H9 (cell line): ENCODE measurements at regions not wholly inside any gene's neighbourhood (a gene's known extent, or its start where the extent isn't known, plus 50 kb on each side); places are given as distances from the start of the nearest gene placed in this dataset.

ENCODE experiments used
- DNase-seq: peaks from one replicate; pipeline ENCODE4 v3.0.0-alpha.2; 2017
- H2AFZ ChIP-seq: one replicate; pipeline ENCODE4 v1.6.1; 2013; ENCODE audit warnings: mild to moderate bottlenecking, low read length, control low read depth, moderate library complexity
- H2AK5ac ChIP-seq: 2 replicates; pipeline ENCODE4 v1.6.1; 2013; ENCODE audit warnings: low read length, control low read depth, mixed read lengths; ENCODE audit not compliant: insufficient read length
- H2BK120ac ChIP-seq: one replicate; pipeline ENCODE4 v1.6.1; 2013; ENCODE audit warnings: low read depth, mild to moderate bottlenecking, low read length, control low read depth, inconsistent platforms; ENCODE audit not compliant: poor library complexity, severe bottlenecking
- H2BK12ac ChIP-seq: 2 replicates; pipeline ENCODE4 v1.6.1; 2013; ENCODE audit warnings: low read length, control low read depth, mixed read lengths, low read depth; ENCODE audit not compliant: insufficient read length
- H2BK15ac ChIP-seq: 2 replicates; pipeline ENCODE4 v1.6.1; 2013; ENCODE audit warnings: low read depth, low read length, control low read depth
- H2BK20ac ChIP-seq: one replicate; pipeline ENCODE4 v1.6.1; 2013; ENCODE audit warnings: low read depth, mild to moderate bottlenecking, low read length, control low read depth, inconsistent platforms; ENCODE audit not compliant: poor library complexity, severe bottlenecking
- H2BK5ac ChIP-seq: 2 replicates; pipeline ENCODE4 v1.6.1; 2013; ENCODE audit warnings: low read length, control low read depth, mixed read lengths; ENCODE audit not compliant: insufficient read length
- H3K14ac ChIP-seq: 2 replicates; pipeline ENCODE4 v1.6.1; 2013; ENCODE audit warnings: low read length, control low read depth; ENCODE audit not compliant: insufficient read depth
- H3K18ac ChIP-seq: 2 replicates; pipeline ENCODE4 v1.6.1; 2013; ENCODE audit warnings: low read depth, mild to moderate bottlenecking, mixed read lengths, low read length, control low read depth; ENCODE audit not compliant: insufficient read length
- H3K23ac ChIP-seq: 2 replicates; pipeline ENCODE4 v1.6.1; 2013; ENCODE audit warnings: low read length, control low read depth, mixed read lengths, low read depth; ENCODE audit not compliant: insufficient read length
- H3K23me2 ChIP-seq: 2 replicates; pipeline ENCODE4 v1.6.1; 2013; ENCODE audit warnings: low read depth, mild to moderate bottlenecking, mixed read lengths, low read length, control low read depth; ENCODE audit not compliant: insufficient read length, poor library complexity, severe bottlenecking
- H3K27ac ChIP-seq: 2 replicates; pipeline ENCODE4 v1.5.1; 2013; ENCODE audit warnings: low read length, control low read depth, mixed read lengths, low read depth; ENCODE audit not compliant: insufficient read length
- H3K27me3 ChIP-seq: 2 replicates; pipeline ENCODE4 v1.6.1; 2013; ENCODE audit warnings: low read length, control low read depth, inconsistent platforms; ENCODE audit not compliant: insufficient read depth
- H3K4ac ChIP-seq: 2 replicates; pipeline ENCODE4 v1.6.1; 2013; ENCODE audit warnings: low read depth, mild to moderate bottlenecking, control low read depth, inconsistent platforms, low read length, moderate library complexity
- H3K4me1 ChIP-seq: 2 replicates; pipeline ENCODE4 v1.6.1; 2013; ENCODE audit warnings: low read length, control low read depth, inconsistent platforms; ENCODE audit not compliant: insufficient read depth
- H3K4me2 ChIP-seq: 2 replicates; pipeline ENCODE4 v1.6.1; 2013; ENCODE audit warnings: low read length, control low read depth, mixed read lengths; ENCODE audit not compliant: insufficient read length, insufficient read depth
- H3K56ac ChIP-seq: 2 replicates; pipeline ENCODE4 v1.6.1; 2013; ENCODE audit warnings: low read depth, mild to moderate bottlenecking, mixed read lengths, low read length, control low read depth; ENCODE audit not compliant: insufficient read length
- H3K79me1 ChIP-seq: 2 replicates; pipeline ENCODE4 v1.6.1; 2013; ENCODE audit warnings: low read depth, mild to moderate bottlenecking, moderate library complexity, low read length, control low read depth, inconsistent platforms; ENCODE audit not compliant: insufficient read depth, poor library complexity, severe bottlenecking
- H3K79me2 ChIP-seq: 2 replicates; pipeline ENCODE4 v1.6.1; 2013; ENCODE audit warnings: low read length, control low read depth, inconsistent platforms; ENCODE audit not compliant: insufficient read depth
- H3K9ac ChIP-seq: 2 replicates; pipeline ENCODE4 v1.6.1; 2013; ENCODE audit warnings: low read length, control low read depth, mixed read lengths; ENCODE audit not compliant: insufficient read length; ENCODE audit errors: extremely low read depth
- H3K9me3 ChIP-seq: one replicate; pipeline ENCODE4 v1.6.1; 2013; ENCODE audit warnings: low read depth, low read length, inconsistent platforms; ENCODE audit not compliant: control insufficient read depth
- H3T11ph ChIP-seq: one replicate; pipeline ENCODE4 v1.6.1; 2013; ENCODE audit warnings: mild to moderate bottlenecking, low read length, control low read depth, inconsistent platforms
- H4K20me1 ChIP-seq: one replicate; pipeline ENCODE4 v1.6.1; 2013; ENCODE audit not compliant: control insufficient read depth, insufficient read length, insufficient read depth
- H4K5ac ChIP-seq: 2 replicates; pipeline ENCODE4 v1.6.1; 2013; ENCODE audit warnings: low read depth, mild to moderate bottlenecking, mixed read lengths, low read length, control low read depth; ENCODE audit not compliant: insufficient read length
- H4K8ac ChIP-seq: replicated peaks from 2 replicates; pipeline ENCODE4 v1.6.1; 2013; ENCODE audit warnings: low read length, control low read depth, mixed read lengths, low read depth; ENCODE audit not compliant: insufficient read length
- H4K91ac ChIP-seq: 2 replicates; pipeline ENCODE4 v1.6.1; 2013; ENCODE audit warnings: low read depth, mild to moderate bottlenecking, moderate library complexity, mixed read lengths, low read length, control low read depth; ENCODE audit not compliant: insufficient read length
- H3K27ac Mint-ChIP-seq, 3 experiments: 2 replicates in 2 of 3; 3 replicates in 1 of 3; pipeline ENCODE4 v1.8.0; 2020 to 2021; ENCODE audit warnings: mixed read lengths in 3 of 3, mild to moderate bottlenecking in 1 of 3, moderate library complexity in 1 of 3
- H3K27me3 Mint-ChIP-seq: 2 replicates; pipeline ENCODE4 v1.8.0; 2021; ENCODE audit warnings: low read depth, mild to moderate bottlenecking, moderate library complexity, mixed read lengths
- H3K36me3 Mint-ChIP-seq, 3 experiments: 2 replicates in 2 of 3; 3 replicates in 1 of 3; pipeline ENCODE4 v1.8.0; 2020 to 2021; ENCODE audit warnings: low read depth in 3 of 3, mixed read lengths in 3 of 3; ENCODE audit not compliant: insufficient read depth in 1 of 3
- H3K4me1 Mint-ChIP-seq, 2 experiments: 2 replicates each; pipeline ENCODE4 v1.8.0; 2020; ENCODE audit warnings: mixed read lengths in 2 of 2
- H3K4me3 Mint-ChIP-seq, 2 experiments: 2 replicates in 1 of 2; 3 replicates in 1 of 2; pipeline ENCODE4 v1.8.0; 2020 to 2021; ENCODE audit warnings: mild to moderate bottlenecking in 2 of 2, mixed read lengths in 2 of 2, moderate library complexity in 1 of 2
- H3K9me3 Mint-ChIP-seq, 2 experiments: 2 replicates in 1 of 2; 3 replicates in 1 of 2; pipeline ENCODE4 v1.8.0; 2020; ENCODE audit warnings: mild to moderate bottlenecking in 2 of 2, mixed read lengths in 2 of 2, moderate library complexity in 1 of 2
- WGBS: extraction: QIAGEN DNeasy Blood & Tissue Kit; methylation state at CpG from one replicate; pipeline ENCODE4 v1.1.7; 2013; ENCODE audit warnings: missing lambda C conversion rate, low lambda C conversion rate, mixed read lengths; ENCODE audit not compliant: insufficient read length; ENCODE audit errors: extremely low coverage; 5-methylcytosine and 5-hydroxymethylcytosine counted together
- TF ChIP-seq, protein P1 (sequence below): fragments of 200-600 bp; sonication (generic); conservative IDR thresholded peaks from 3 replicates; pipeline ENCODE4 v1.8.0; 2021; ENCODE audit warnings: antibody characterized with exemption, mild to moderate bottlenecking

- H3K36me3 Mint-ChIP-seq: no peaks in the 10 kb centered on the region
- Histone ChIP-seq H4K91ac (no peak overlapping the region), H4K8ac (no peak overlapping the region), H3K9ac (no peak overlapping the region), H3T11ph (no peak overlapping the region), H3K27ac (no peak overlapping the region), H3K79me1 (no peaks in the 10 kb centered on the region), H3K56ac (no peak overlapping the region), H3K18ac (no peak overlapping the region), H2BK20ac (no peak overlapping the region), H3K23ac (no peak overlapping the region), H4K5ac (no peak overlapping the region), H2BK12ac (no peak overlapping the region), H2AFZ (no peak overlapping the region), H3K23me2 (no peaks in the 10 kb centered on the region), H3K4ac (no peak overlapping the region), H3K27me3 (no peaks in the 10 kb centered on the region), H2BK5ac (no peak overlapping the region), H2BK15ac (no peak overlapping the region), H3K14ac (no peak overlapping the region), H2BK120ac (no peak overlapping the region), H3K9me3 (no peaks in the 10 kb centered on the region), H4K20me1 (no peaks in the 10 kb centered on the region), H3K4me2 (no peak overlapping the region), H2AK5ac (no peak overlapping the region), H3K79me2 (no peaks in the 10 kb centered on the region), H3K4me1 (no peaks in the 10 kb centered on the region)
- H3K27me3 Mint-ChIP-seq: no peaks in the 10 kb centered on the region
- H3K27ac Mint-ChIP-seq: peak overlapping the region in 1 of 3 experiments; percentile 81; a peak in 1 of 7 replicates
- TF ChIP-seq, protein P1, sequence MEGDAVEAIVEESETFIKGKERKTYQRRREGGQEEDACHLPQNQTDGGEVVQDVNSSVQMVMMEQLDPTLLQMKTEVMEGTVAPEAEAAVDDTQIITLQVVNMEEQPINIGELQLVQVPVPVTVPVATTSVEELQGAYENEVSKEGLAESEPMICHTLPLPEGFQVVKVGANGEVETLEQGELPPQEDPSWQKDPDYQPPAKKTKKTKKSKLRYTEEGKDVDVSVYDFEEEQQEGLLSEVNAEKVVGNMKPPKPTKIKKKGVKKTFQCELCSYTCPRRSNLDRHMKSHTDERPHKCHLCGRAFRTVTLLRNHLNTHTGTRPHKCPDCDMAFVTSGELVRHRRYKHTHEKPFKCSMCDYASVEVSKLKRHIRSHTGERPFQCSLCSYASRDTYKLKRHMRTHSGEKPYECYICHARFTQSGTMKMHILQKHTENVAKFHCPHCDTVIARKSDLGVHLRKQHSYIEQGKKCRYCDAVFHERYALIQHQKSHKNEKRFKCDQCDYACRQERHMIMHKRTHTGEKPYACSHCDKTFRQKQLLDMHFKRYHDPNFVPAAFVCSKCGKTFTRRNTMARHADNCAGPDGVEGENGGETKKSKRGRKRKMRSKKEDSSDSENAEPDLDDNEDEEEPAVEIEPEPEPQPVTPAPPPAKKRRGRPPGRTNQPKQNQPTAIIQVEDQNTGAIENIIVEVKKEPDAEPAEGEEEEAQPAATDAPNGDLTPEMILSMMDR: no peak
- peaks cover 0 to 7% of the 10 kb centered on the region in 2 experiments; a peak in 1 of 4 replicates for H3K4me1 Mint-ChIP-seq
- no peak for DNase-seq
- no peak overlapping the region for H3K4me3 Mint-ChIP-seq
- WGBS: no CpG with 5 or more reads among the region's 3 CpGs
- H3K9me3 Mint-ChIP-seq: no peaks in the 10 kb centered on the region
Observed at GRCh38 chr5:145292278-145292677, 542.9 kb downstream of the PRELID2 start.
